SK-N-SH (cell line): ENCODE measurements at regions not wholly inside any gene's neighbourhood (a gene's known extent, or its start where the extent isn't known, plus 50 kb on each side); places are given as distances from the start of the nearest gene placed in this dataset.

Experiments
- CTCF ChIA-PET: fragments of 300-600, 350-600 bp; formaldehyde crosslinking; extraction: SDS; loops from one replicate; lab custom pipeline; 2021; lab: Yijun Ruan, JAX
- POLR2A ChIA-PET: fragments of 350-600 bp; sonication (Branson Sonifier 250); formaldehyde crosslinking; extraction: SDS; loops from one replicate; lab custom pipeline; 2020; ENCODE audit warnings: antibody characterized with exemption, inconsistent platforms; lab: Yijun Ruan, JAX
- DNase-seq: peaks from one replicate; pipeline ENCODE4 v3.0.0; 2012
- H2AFZ ChIP-seq: fragments of 200-600 bp; sonication (generic); 2 replicates; pipeline ENCODE4 v1.8.1; 2016; ENCODE audit warnings: antibody characterized with exemption, mild to moderate bottlenecking, low read depth
- H3F3A ChIP-seq: fragments of 200-600 bp; sonication (generic); replicated peaks from 2 replicates; pipeline ENCODE3; 2016; ENCODE audit warnings: antibody characterized with exemption, mild to moderate bottlenecking; ENCODE audit not compliant: insufficient read depth
- H3K27ac ChIP-seq, 2 experiments: fragments of 200-500 bp in 1 of 2; fragments of 200-600 bp in 1 of 2; sonication (Bioruptor generic) in 1 of 2; sonication (generic), shearing (Covaris generic) in 1 of 2; 2 replicates each; pipeline versions ENCODE4 v1.5.1 to v1.6.1; 2014 to 2016; ENCODE audit warnings: low read depth in 2 of 2, inconsistent platforms in 1 of 2, low read length in 1 of 2, mild to moderate bottlenecking in 1 of 2, mixed read lengths in 1 of 2
- H3K27me3 ChIP-seq: fragments of 200-600 bp; sonication (generic), shearing (Covaris generic); 2 replicates; pipeline ENCODE4 v1.6.1; 2016; ENCODE audit warnings: mixed run types; ENCODE audit not compliant: insufficient read depth
- H3K36me3 ChIP-seq, 2 experiments: fragments of 200-500 bp in 1 of 2; fragments of 200-600 bp in 1 of 2; sonication (Bioruptor generic) in 1 of 2; sonication (generic) in 1 of 2; replicated peaks in 1 of 2; 2 replicates each; pipeline versions ENCODE3 to v1.5.1; 2014 to 2016; ENCODE audit warnings: low read length in 1 of 2, mild to moderate bottlenecking in 1 of 2; ENCODE audit not compliant: insufficient read depth in 2 of 2, control insufficient read depth in 1 of 2
- H3K4me1 ChIP-seq, 2 experiments: fragments of 200-500 bp in 1 of 2; fragments of 200-600 bp in 1 of 2; sonication (Bioruptor generic) in 1 of 2; sonication (generic), shearing (Covaris generic) in 1 of 2; 2 replicates each; pipeline versions ENCODE4 v1.5.1 to v1.6.1; 2014 to 2016; ENCODE audit warnings: low read depth in 1 of 2, low read length in 1 of 2, mixed run types in 1 of 2; ENCODE audit not compliant: insufficient read depth in 2 of 2, control insufficient read depth in 1 of 2
- H3K4me2 ChIP-seq: fragments of 200-600 bp; sonication (generic), shearing (Covaris generic); 2 replicates; pipeline ENCODE4 v1.6.1; 2017; ENCODE audit warnings: mixed run types
- H3K4me3 ChIP-seq, 2 experiments: fragments of 200-500 bp in 1 of 2; fragments of 200-600 bp in 1 of 2; sonication (Bioruptor generic) in 1 of 2; sonication (generic), shearing (Covaris generic) in 1 of 2; 2 replicates each; pipeline versions ENCODE4 v1.5.1 to v1.8.1; 2014 to 2016; ENCODE audit warnings: low read depth in 2 of 2, inconsistent platforms in 1 of 2, low read length in 1 of 2, mild to moderate bottlenecking in 1 of 2, mixed read lengths in 1 of 2, moderate library complexity in 1 of 2
- H3K79me2 ChIP-seq: fragments of 200-600 bp; sonication (generic); 2 replicates; pipeline ENCODE4 v1.8.1; 2017; ENCODE audit warnings: mild to moderate bottlenecking; ENCODE audit not compliant: insufficient read depth
- H3K9ac ChIP-seq: fragments of 200-600 bp; sonication (generic); 2 replicates; pipeline ENCODE4 v1.6.1; 2017; ENCODE audit warnings: mixed run types
- H3K9me2 ChIP-seq: fragments of 200-600 bp; sonication (generic); 2 replicates; pipeline ENCODE4 v1.6.1; 2017; ENCODE audit warnings: mixed run types
- H3K9me3 ChIP-seq: fragments of 200-600 bp; sonication (generic); 2 replicates; pipeline ENCODE4 v1.6.1; 2017; ENCODE audit warnings: mixed run types, mild to moderate bottlenecking, moderate library complexity
- H4K20me1 ChIP-seq: fragments of 200-600 bp; sonication (generic); 2 replicates; pipeline ENCODE4 v1.6.1; 2017; ENCODE audit warnings: mild to moderate bottlenecking, mixed run types; ENCODE audit not compliant: insufficient read depth
- CHD2 ChIP-seq: fragments of 150-350 bp; IDR thresholded peaks from 2 replicates; pipeline ENCODE4 v1.6.1; 2018; ENCODE audit warnings: low read length; ENCODE audit not compliant: partially characterized antibody
- CTCF ChIP-seq: fragments of 200-600 bp; sonication (generic); IDR thresholded peaks from 2 replicates; pipeline ENCODE4 v1.6.1; 2017; ENCODE audit warnings: antibody characterized with exemption, mild to moderate bottlenecking, moderate library complexity
- ELF1 ChIP-seq: IDR thresholded peaks from 2 replicates; pipeline ENCODE4 v1.4.0; 2012
- EZH2phosphoT487 ChIP-seq: fragments of 200-600 bp; sonication (generic); IDR thresholded peaks from 2 replicates; pipeline ENCODE4 v1.6.1; 2017; ENCODE audit warnings: low read depth, mixed run types, mild to moderate bottlenecking, antibody characterized with exemption, moderate library complexity, borderline replicate concordance
- FOXJ3 ChIP-seq: sonication (generic); formaldehyde crosslinking; IDR thresholded peaks from 2 replicates; pipeline ENCODE4 v1.5.1; 2020; ENCODE audit warnings: mild to moderate bottlenecking, missing genetic modification reagents
- GABPA ChIP-seq: IDR thresholded peaks from 2 replicates; pipeline ENCODE4 v1.4.0; 2012; ENCODE audit warnings: low read depth, mild to moderate bottlenecking
- GATA2 ChIP-seq: sonication (generic); formaldehyde crosslinking; IDR thresholded peaks from 2 replicates; pipeline ENCODE4 v1.5.0; 2020; ENCODE audit warnings: mild to moderate bottlenecking, missing genetic modification reagents
- JUND ChIP-seq: IDR thresholded peaks from 2 replicates; pipeline ENCODE4 v1.4.0; 2012
- MAX ChIP-seq: IDR thresholded peaks from 2 replicates; pipeline ENCODE4 v1.4.0; 2012; ENCODE audit warnings: low read depth
- MEF2A ChIP-seq: IDR thresholded peaks from 2 replicates; pipeline ENCODE4 v1.4.0; 2012; ENCODE audit warnings: low read depth, borderline replicate concordance
- MXI1 ChIP-seq: IDR thresholded peaks from 2 replicates; pipeline ENCODE4 v1.6.1; 2012; ENCODE audit warnings: mild to moderate bottlenecking, low read depth, low read length, improper control_type of control experiment
- NRF1 ChIP-seq: IDR thresholded peaks from 2 replicates; pipeline ENCODE4 v1.6.1; 2012; ENCODE audit warnings: low read depth, mild to moderate bottlenecking, low read length
- RCOR1 ChIP-seq: fragments of 150-350 bp; IDR thresholded peaks from 2 replicates; pipeline ENCODE4 v1.6.1; 2017; ENCODE audit warnings: antibody characterized with exemption, low read length
- REST ChIP-seq: IDR thresholded peaks from 2 replicates; pipeline ENCODE4 v1.6.1; 2012; ENCODE audit warnings: mild to moderate bottlenecking, low read depth, low read length, moderate library complexity
- SMC3 ChIP-seq: IDR thresholded peaks from 2 replicates; pipeline ENCODE4 v1.6.1; 2012; ENCODE audit warnings: low read depth, low read length, improper control_type of control experiment
- TCF12 ChIP-seq: IDR thresholded peaks from 2 replicates; pipeline ENCODE4 v1.4.0; 2012
- USF1 ChIP-seq: IDR thresholded peaks from 2 replicates; pipeline ENCODE4 v1.4.0; 2012; ENCODE audit warnings: low read depth, borderline replicate concordance
- YY1 ChIP-seq: IDR thresholded peaks from 2 replicates; pipeline ENCODE4 v1.4.0; 2012; ENCODE audit warnings: low read depth, mild to moderate bottlenecking
- WGBS: methylation state at CpG from one replicate; pipeline ENCODE4 v1.1.6; 2017; ENCODE audit warnings: low lambda C conversion rate; 5-methylcytosine and 5-hydroxymethylcytosine counted together

- DNase-seq = no peak
- CTCF ChIA-PET = interaction anchor here (1.1 kb wide), 1 partner anchor 51 kb away, joined by 3 read pairs; no protein-coding TSS in a partner anchor
- Histone ChIP-seq H2AFZ (no peak overlapping the region), H3F3A (no peaks in the 10 kb centered on the region), H3K79me2 (no peaks in the 10 kb centered on the region), H3K9me3 (0 out of 2 replicates have a peak, but pooled peaks cover 8% of the 10 kb centered on the region), H3K4me2 (no peak overlapping the region), H3K27ac (no peak overlapping the region), H3K36me3 (no peaks in the 10 kb centered on the region), H3K27me3 (no peaks in the 10 kb centered on the region), H3K4me1 (no peaks in the 10 kb centered on the region), H3K9me2 (no peaks in the 10 kb centered on the region), H3K9ac (no peak overlapping the region), H4K20me1 (no peaks in the 10 kb centered on the region), H3K4me3 (no peak overlapping the region)
- TF ChIP-seq JUND = no peak
- no peak for TF ChIP-seq TCF12
- TF ChIP-seq GATA2 (CRISPR knock-in tag) = no peak
- no peak for TF ChIP-seq CTCF
- TF ChIP-seq RCOR1 = no peak
- no peak for TF ChIP-seq MAX
- TF ChIP-seq REST = no peak
- TF ChIP-seq MEF2A = no peak
- no peak for TF ChIP-seq FOXJ3 (CRISPR knock-in tag)
- no peak for TF ChIP-seq GABPA
- POLR2A ChIA-PET = no interaction called here
- WGBS = 75% methylated on average over 4 of the region's 4 CpGs
Observed at GRCh38 chr11:10358696-10359095, 53.8 kb downstream of the ADM start.

GRCh38 chr11:10359171-10359570 is 54.3 kb downstream of the ADM start:
- H3K4me3 ChIP-seq = no peak overlapping the region
- no peak overlapping the region for H3K9ac ChIP-seq
- H3K9me3 ChIP-seq = 0 out of 2 replicates have a peak, but pooled peaks cover 8% of the 10 kb centered on the region
- H3K9me2 ChIP-seq = no peaks in the 10 kb centered on the region
- 71% methylated on average over 1 of the region's 1 CpG for WGBS
- no peak overlapping the region for H3K27ac ChIP-seq
- H3K27me3 ChIP-seq = no peaks in the 10 kb centered on the region
- H3K4me2 ChIP-seq = no peak overlapping the region
- H2AFZ ChIP-seq = no peak overlapping the region
- TF ChIP-seq CTCF (no peak), GATA2 (CRISPR knock-in tag) (no peak), ELF1 (no peak), YY1 (no peak), MXI1 (no peak), MAX (no peak), CHD2 (no peak), NRF1 (no peak), USF1 (no peak), EZH2phosphoT487 (no peak), MEF2A (no peak), SMC3 (no peak)
- ChIA-PET POLR2A (no interaction called here), CTCF (interaction anchor here (1.1 kb wide), 1 partner anchor 51 kb away, joined by 3 read pairs; no protein-coding TSS in a partner anchor)
- DNase-seq = no peak
- no peaks in the 10 kb centered on the region for H3F3A ChIP-seq
- no peaks in the 10 kb centered on the region for H3K79me2 ChIP-seq
- H3K36me3 ChIP-seq = no peaks in the 10 kb centered on the region
- H3K4me1 ChIP-seq = no peaks in the 10 kb centered on the region
- no peaks in the 10 kb centered on the region for H4K20me1 ChIP-seq
